GM18498 (cell line): ENCODE measurements at regions not wholly inside any gene's neighbourhood (a gene's known extent, or its start where the extent isn't known, plus 50 kb on each side); places are given as distances from the start of the nearest gene placed in this dataset.
"Not testable (repeated sequence)": the region's sequence is repeated elsewhere in the genome, so short reads cannot be mapped to it uniquely, and the experiment has no call there.

Source experiments
- ATAC-seq: cut with Tn5 transposase; IDR thresholded peaks from one replicate; pipeline ENCODE4 v1.9.1; 2021; ENCODE audit warnings: mild to moderate bottlenecking, moderate library complexity; ENCODE audit not compliant: unreplicated experiment

GRCh38 chr6:23531666-23532065, 594.3 kb upstream of the NRSN1 start:
- ATAC-seq = no peak

- no peak for ATAC-seq
These were observed 593.8 kb upstream of the NRSN1 start for GRCh38 chr6:23532227-23532626.

- no peak for ATAC-seq
These were observed 592.7 kb upstream of the NRSN1 start for GRCh38 chr6:23533311-23533710.

- no peak for ATAC-seq
These were observed 592.1 kb upstream of the NRSN1 start for GRCh38 chr6:23533944-23534343.

GRCh38 chr6:23534351-23534750, 591.7 kb upstream of the NRSN1 start:
- no peak for ATAC-seq

GRCh38 chr6:23535101-23535500, 590.9 kb upstream of the NRSN1 start:
- no peak for ATAC-seq

GRCh38 chr6:23537828-23538227, 588.2 kb upstream of the NRSN1 start:
- ATAC-seq = no peak

GRCh38 chr6:23547851-23548250, 578.2 kb upstream of the NRSN1 start:
- no peak for ATAC-seq

GRCh38 chr6:23554953-23555352, 571.1 kb upstream of the NRSN1 start:
- not testable (repeated sequence) for ATAC-seq

- ATAC-seq = no peak
These were observed 566.2 kb upstream of the NRSN1 start for GRCh38 chr6:23559587-23560343.

- no peak for ATAC-seq
These were observed 564.3 kb upstream of the NRSN1 start for GRCh38 chr6:23561732-23562131.

GRCh38 chr6:23562554-23562953, 563.5 kb upstream of the NRSN1 start:
- ATAC-seq = no peak

- no peak for ATAC-seq
These were observed 562.7 kb upstream of the NRSN1 start for GRCh38 chr6:23563323-23563722.

GRCh38 chr6:23566418-23566817, 559.6 kb upstream of the NRSN1 start:
- no peak for ATAC-seq

- ATAC-seq = no peak
These were observed 557.7 kb upstream of the NRSN1 start for GRCh38 chr6:23568292-23568691.

- ATAC-seq = no peak
These were observed 541.8 kb upstream of the NRSN1 start for GRCh38 chr6:23584134-23584763.

GRCh38 chr6:23587582-23587981, 538.4 kb upstream of the NRSN1 start:
- no peak for ATAC-seq

- no peak for ATAC-seq
These were observed 536.2 kb upstream of the NRSN1 start for GRCh38 chr6:23589811-23590210.

- ATAC-seq = no peak
These were observed 535.4 kb upstream of the NRSN1 start for GRCh38 chr6:23590498-23591126.

GRCh38 chr6:23591761-23592160, 534.3 kb upstream of the NRSN1 start:
- ATAC-seq = no peak

- no peak for ATAC-seq
These were observed 525.9 kb upstream of the NRSN1 start for GRCh38 chr6:23600118-23600517.

GRCh38 chr6:23601811-23602345, 524.1 kb upstream of the NRSN1 start:
- ATAC-seq = no peak
